ENCODE measurements at regions not wholly inside any gene's neighbourhood (a gene's known extent, or its start where the extent isn't known, plus 50 kb on each side); places are given as distances from the start of the nearest gene placed in this dataset.
"Not testable (repeated sequence)": the region's sequence is repeated elsewhere in the genome, so short reads cannot be mapped to it uniquely, and the experiment has no call there.

DNA sequence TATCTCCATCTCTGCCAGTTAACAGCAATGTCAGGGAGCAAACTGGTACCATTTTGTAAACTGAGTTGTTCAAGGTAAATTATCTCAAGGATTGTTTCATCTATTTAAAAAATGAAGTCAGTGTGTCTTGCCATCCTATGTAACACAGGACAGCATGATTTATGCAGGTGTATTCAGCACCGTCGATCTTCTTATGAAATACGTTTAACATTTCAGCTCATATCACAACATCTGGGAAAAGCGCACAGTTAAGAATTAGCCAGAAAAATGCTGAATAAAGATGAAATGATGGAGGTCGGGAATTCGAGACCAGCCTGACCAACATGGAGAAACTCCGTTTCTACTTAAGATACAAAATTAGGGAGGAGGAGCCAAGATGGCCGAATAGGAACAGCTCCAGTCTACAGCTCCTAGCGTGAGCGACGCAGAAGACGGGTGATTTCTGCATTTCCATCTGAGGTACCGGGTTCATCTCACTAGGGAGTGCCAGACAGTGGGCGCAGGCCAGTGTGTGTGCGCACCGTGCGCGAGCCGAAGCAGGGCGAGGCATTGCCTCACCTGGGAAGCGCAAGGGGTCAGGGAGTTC is 107.3 kb upstream of the COX7C start:
- 97% methylated on average over 8 of the region's 21 CpGs; no CpG with 5 or more reads in 1 of the 2 experiments for WGBS, 2 experiments (ENCODE audit: extremely low coverage in 1 of 2, insufficient coverage in 1 of 2, insufficient read length in 1 of 2, insufficient replicate concordance in 2 of 2, low coverage in 1 of 2, low lambda C conversion rate in 2 of 2, missing lambda C conversion rate in 1 of 2)
- H3K18ac ChIP-seq (ENCODE audit: extremely low read depth, low read length); H4K5ac ChIP-seq (ENCODE audit: insufficient read length, low read depth, low read length); H2BK120ac ChIP-seq (replicated peaks; ENCODE audit: low read depth, low read length); H2BK15ac ChIP-seq (ENCODE audit: low read length); H3K23ac ChIP-seq (ENCODE audit: insufficient read length); H3K9ac ChIP-seq (replicated peaks in 1 of 4; ENCODE audit: extremely low read depth in 1 of 4, low read depth in 3 of 4, low read length in 3 of 4); POLR2A ChIA-PET (ENCODE audit: partially characterized antibody); H3K9me3 ChIP-seq (ENCODE audit: insufficient read depth in 2 of 2, low read depth in 1 of 2, low read length in 1 of 2); H4K20me1 ChIP-seq (replicated peaks in 1 of 2; ENCODE audit: control insufficient read depth in 1 of 2, insufficient read depth in 2 of 2, low read length in 2 of 2); H3K23me2 ChIP-seq (ENCODE audit: low read depth, low read length); H3K36me3 ChIP-seq (ENCODE audit: control insufficient read depth in 2 of 4, insufficient read depth in 4 of 4, low read length in 3 of 4); H3K79me2 ChIP-seq (ENCODE audit: control insufficient read depth in 1 of 2, insufficient read depth in 2 of 2, low read length in 2 of 2); H3K4me1 ChIP-seq (replicated peaks in 1 of 4; ENCODE audit: control insufficient read depth in 3 of 4, insufficient read depth in 4 of 4, low read length in 3 of 4); H3K27me3 ChIP-seq (replicated peaks in 1 of 4; ENCODE audit: control insufficient read depth in 3 of 4, extremely low read depth in 1 of 4, insufficient read depth in 3 of 4, low read length in 3 of 4); H2AFZ ChIP-seq (ENCODE audit: low read length); FAIRE-seq; H2BK12ac ChIP-seq (ENCODE audit: low read depth, low read length); CTCF ChIA-PET (ENCODE audit: partially characterized antibody); H3K4me2 ChIP-seq (ENCODE audit: insufficient read depth in 1 of 2, low read depth in 2 of 2, low read length in 2 of 2); H3K56ac ChIP-seq (replicated peaks; ENCODE audit: insufficient read length, low read depth, low read length); H3K79me1 ChIP-seq (ENCODE audit: low read depth, low read length); H3K4ac ChIP-seq (replicated peaks; ENCODE audit: insufficient read length, low read depth, low read length); DNase-seq (ENCODE audit: low read depth in 1 of 2, low spot score in 2 of 2); H4K8ac ChIP-seq (ENCODE audit: extremely low read depth, insufficient read depth, low read length); H2BK20ac ChIP-seq (ENCODE audit: low read length); H3K14ac ChIP-seq (ENCODE audit: insufficient read length); H3K4me3 ChIP-seq (ENCODE audit: extremely low read depth in 1 of 4, insufficient read depth in 2 of 4, low read depth in 3 of 4, low read length in 4 of 4); H2AK5ac ChIP-seq (ENCODE audit: low read depth, low read length); H4K91ac ChIP-seq (replicated peaks; ENCODE audit: insufficient read length, low read length); H2BK5ac ChIP-seq (ENCODE audit: low read depth, low read length); H3K27ac ChIP-seq (ENCODE audit: low read depth, low read length): not testable (repeated sequence)

Measured in H1 (cell line).